ENCODE measurements at regions not wholly inside any gene's neighbourhood (a gene's known extent, or its start where the extent isn't known, plus 50 kb on each side); places are given as distances from the start of the nearest gene placed in this dataset.

DNA sequence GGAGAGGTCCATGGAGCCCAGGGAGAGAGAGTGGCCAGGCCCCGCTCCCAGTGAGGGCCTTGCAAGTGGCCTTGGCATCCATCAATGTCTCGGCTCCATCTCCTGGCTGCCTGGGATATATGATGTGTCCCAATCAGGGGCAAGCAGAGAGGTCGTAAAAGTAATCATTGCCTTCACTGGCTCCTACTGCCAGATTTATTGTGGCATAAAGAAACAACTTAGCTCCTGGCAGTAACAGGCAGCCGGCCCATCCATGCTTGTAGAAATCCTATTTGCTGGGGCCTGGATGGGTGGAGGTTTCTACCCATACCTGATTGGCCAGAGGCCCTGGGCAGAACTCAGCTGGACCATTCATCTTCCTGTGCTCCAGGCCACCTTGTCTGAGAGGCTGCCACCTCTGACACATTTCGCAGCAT, 272.6 kb downstream of the MATN1 start:
- Histone ChIP-seq H3K27ac (no peak overlapping the region), H3K4me1 (no peaks in the 10 kb centered on the region), H3K36me3 (no peaks in the 10 kb centered on the region), H3K27me3 (no peaks in the 10 kb centered on the region), H3K4me3 (no peak overlapping the region), H3K9me3 (no peaks in the 10 kb centered on the region)
- intact Hi-C loops (cut with DNase I; ENCODE audit: low total_unique reads) = no loop called here
- TF ChIP-seq, protein P1, sequence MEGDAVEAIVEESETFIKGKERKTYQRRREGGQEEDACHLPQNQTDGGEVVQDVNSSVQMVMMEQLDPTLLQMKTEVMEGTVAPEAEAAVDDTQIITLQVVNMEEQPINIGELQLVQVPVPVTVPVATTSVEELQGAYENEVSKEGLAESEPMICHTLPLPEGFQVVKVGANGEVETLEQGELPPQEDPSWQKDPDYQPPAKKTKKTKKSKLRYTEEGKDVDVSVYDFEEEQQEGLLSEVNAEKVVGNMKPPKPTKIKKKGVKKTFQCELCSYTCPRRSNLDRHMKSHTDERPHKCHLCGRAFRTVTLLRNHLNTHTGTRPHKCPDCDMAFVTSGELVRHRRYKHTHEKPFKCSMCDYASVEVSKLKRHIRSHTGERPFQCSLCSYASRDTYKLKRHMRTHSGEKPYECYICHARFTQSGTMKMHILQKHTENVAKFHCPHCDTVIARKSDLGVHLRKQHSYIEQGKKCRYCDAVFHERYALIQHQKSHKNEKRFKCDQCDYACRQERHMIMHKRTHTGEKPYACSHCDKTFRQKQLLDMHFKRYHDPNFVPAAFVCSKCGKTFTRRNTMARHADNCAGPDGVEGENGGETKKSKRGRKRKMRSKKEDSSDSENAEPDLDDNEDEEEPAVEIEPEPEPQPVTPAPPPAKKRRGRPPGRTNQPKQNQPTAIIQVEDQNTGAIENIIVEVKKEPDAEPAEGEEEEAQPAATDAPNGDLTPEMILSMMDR (IDR thresholded peaks at IDR 0.05) = no peak
- TF ChIP-seq POLR2AphosphoS5 (IDR thresholded peaks at IDR 0.05) (no peak), POLR2A (IDR thresholded peaks at IDR 0.05) (no peak)
- DNase-seq (ENCODE audit: low spot score in 2 of 2) = no peak

- TF ChIP-seq POLR2A (IDR thresholded peaks at IDR 0.05) (no peak), POLR2AphosphoS5 (IDR thresholded peaks at IDR 0.05) (no peak)
- TF ChIP-seq, protein P1 (IDR thresholded peaks at IDR 0.05) = no peak
- DNase-seq (ENCODE audit: low spot score in 2 of 2) = no peak
- no peaks in the 10 kb centered on the region for H3K27me3 ChIP-seq
- intact Hi-C loops (cut with DNase I; ENCODE audit: low total_unique reads) = no loop called here
- H3K27ac ChIP-seq = no peak overlapping the region
- no peaks in the 10 kb centered on the region for H3K4me1 ChIP-seq
- no peak overlapping the region for H3K4me3 ChIP-seq
- H3K9me3 ChIP-seq = no peaks in the 10 kb centered on the region
- no peaks in the 10 kb centered on the region for H3K36me3 ChIP-seq
These were observed 273.1 kb downstream of the MATN1 start for GRCh38 chr1:30450148-30450817.

DNA sequence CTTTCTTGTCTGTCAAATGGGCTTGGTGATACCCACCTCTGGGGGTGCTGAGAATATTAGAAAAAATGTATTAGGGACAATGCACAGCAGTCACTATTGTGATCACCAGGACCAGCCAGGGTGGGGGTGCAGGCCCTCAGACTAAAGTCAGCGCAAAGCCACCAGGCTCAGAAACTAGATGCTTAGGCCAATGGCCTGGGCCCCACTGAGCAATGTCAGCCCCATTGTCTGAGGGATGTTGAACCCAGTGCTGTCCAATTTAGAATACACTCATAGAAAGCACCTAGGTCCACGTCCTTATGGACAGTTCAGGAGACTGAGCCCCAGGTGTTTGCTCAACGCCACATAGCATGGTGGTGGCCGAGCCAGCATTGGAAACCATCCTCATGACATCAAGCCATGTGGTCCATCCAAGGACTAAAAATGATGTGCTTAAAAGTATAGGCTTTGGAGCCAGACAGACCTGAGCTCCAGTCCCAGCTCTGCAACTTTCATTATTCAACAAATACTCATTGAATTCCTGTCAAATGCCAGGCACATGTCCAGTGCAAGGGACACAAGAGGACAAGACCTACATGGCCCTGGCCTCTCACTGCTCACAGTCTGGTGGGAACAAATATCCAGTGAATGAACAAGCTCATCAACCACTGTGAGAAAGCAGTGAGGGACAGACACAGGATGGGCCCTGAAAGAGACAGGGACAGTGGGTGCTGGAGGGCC, 273.8 kb downstream of the MATN1 start:
- DNase-seq (ENCODE audit: low spot score in 2 of 2) = no peak
- intact Hi-C loops (cut with DNase I; ENCODE audit: low total_unique reads) = no loop called here
- H3K4me1 ChIP-seq = no peaks in the 10 kb centered on the region
- H3K4me3 ChIP-seq = no peak overlapping the region
- no peaks in the 10 kb centered on the region for H3K9me3 ChIP-seq
- no peaks in the 10 kb centered on the region for H3K36me3 ChIP-seq
- TF ChIP-seq POLR2A (IDR thresholded peaks at IDR 0.05) (no peak), POLR2AphosphoS5 (IDR thresholded peaks at IDR 0.05) (no peak)
- TF ChIP-seq, protein P1 (IDR thresholded peaks at IDR 0.05) = no peak
- H3K27me3 ChIP-seq = no peaks in the 10 kb centered on the region
- H3K27ac ChIP-seq = no peak overlapping the region

- no peaks in the 10 kb centered on the region for H3K4me1 ChIP-seq
- no peaks in the 10 kb centered on the region for H3K9me3 ChIP-seq
- H3K36me3 ChIP-seq = no peaks in the 10 kb centered on the region
- DNase-seq (ENCODE audit: low spot score in 2 of 2) = no peak
- H3K27ac ChIP-seq = no peak overlapping the region
- intact Hi-C loops (cut with DNase I; ENCODE audit: low total_unique reads) = no loop called here
- TF ChIP-seq POLR2AphosphoS5 (IDR thresholded peaks at IDR 0.05) = no peak
- TF ChIP-seq, protein P1 (IDR thresholded peaks at IDR 0.05) = no peak
- no peak for TF ChIP-seq POLR2A (IDR thresholded peaks at IDR 0.05)
- no peaks in the 10 kb centered on the region for H3K27me3 ChIP-seq
- H3K4me3 ChIP-seq = no peak overlapping the region
These were observed 274.4 kb downstream of the MATN1 start for GRCh38 chr1:30449003-30449402.

GRCh38 chr1:30447701-30448100, 275.7 kb downstream of the MATN1 start:
- Histone ChIP-seq H3K4me1 (no peaks in the 10 kb centered on the region), H3K4me3 (no peak overlapping the region), H3K27me3 (no peaks in the 10 kb centered on the region), H3K27ac (no peak overlapping the region), H3K9me3 (no peaks in the 10 kb centered on the region), H3K36me3 (no peaks in the 10 kb centered on the region)
- no peak for TF ChIP-seq POLR2A (IDR thresholded peaks at IDR 0.05)
- TF ChIP-seq POLR2AphosphoS5 (IDR thresholded peaks at IDR 0.05) = no peak
- TF ChIP-seq, protein P1 (IDR thresholded peaks at IDR 0.05) = no peak
- no peak for DNase-seq (ENCODE audit: low spot score in 2 of 2)
- intact Hi-C loops (cut with DNase I; ENCODE audit: low total_unique reads) = no loop called here
